Thymus (tissue), 11 donors: ENCODE measurements at regions not wholly inside any gene's neighbourhood (a gene's known extent, or its start where the extent isn't known, plus 50 kb on each side); places are given as distances from the start of the nearest gene placed in this dataset.

Experiments
- DNase-seq, 9 donors: peaks; one replicate each; pipeline ENCODE4 v3.0.0-alpha.2; 2013; ENCODE audit warnings: low spot score in 9 of 9, low read depth in 6 of 9, missing footprints in 1 of 9
- H3K27ac ChIP-seq, 2 donors: one replicate each; pipeline ENCODE4 v1.5.1; 2013; ENCODE audit warnings: control low read depth in 1 of 2, low read depth in 1 of 2, low read length in 1 of 2, mild to moderate bottlenecking in 1 of 2, moderate library complexity in 1 of 2
- H3K27me3 ChIP-seq, 2 donors: one replicate each; pipeline ENCODE4 v1.5.1; 2013; ENCODE audit warnings: low read length in 1 of 2; ENCODE audit not compliant: control insufficient read depth in 2 of 2, insufficient read depth in 1 of 2
- H3K36me3 ChIP-seq, 2 donors: one replicate each; pipeline ENCODE4 v1.5.1; 2013; ENCODE audit warnings: low read length in 1 of 2, mild to moderate bottlenecking in 1 of 2, moderate library complexity in 1 of 2; ENCODE audit not compliant: control insufficient read depth in 2 of 2, insufficient read depth in 2 of 2
- H3K4me1 ChIP-seq, 2 donors: one replicate each; pipeline ENCODE4 v1.5.1; 2013; ENCODE audit warnings: low read length in 2 of 2; ENCODE audit not compliant: control insufficient read depth in 2 of 2, insufficient read depth in 2 of 2
- H3K4me3 ChIP-seq, 2 donors: one replicate each; pipeline ENCODE4 v1.5.1; 2013; ENCODE audit warnings: low read length in 2 of 2, control low read depth in 1 of 2, mild to moderate bottlenecking in 1 of 2
- H3K9me3 ChIP-seq, 2 donors: one replicate each; pipeline ENCODE4 v1.5.1; 2013; ENCODE audit warnings: low read length in 1 of 2, mild to moderate bottlenecking in 1 of 2; ENCODE audit not compliant: control insufficient read depth in 2 of 2, insufficient read depth in 1 of 2
- WGBS: extraction: QIAGEN DNeasy Blood & Tissue Kit; methylation state at CpG from one replicate; pipeline ENCODE4 v1.1.7; 2013; 5-methylcytosine and 5-hydroxymethylcytosine counted together
- donor health status: healthy.

GRCh38 chr3:21839592-21839991 is 88.6 kb upstream of the ZNF385D start:
- Histone ChIP-seq H3K9me3 (no peaks in the 10 kb centered on the region), H3K4me1 (no peaks in the 10 kb centered on the region), H3K36me3 (no peaks in the 10 kb centered on the region), H3K27me3 (no peaks in the 10 kb centered on the region), H3K27ac (no peak overlapping the region), H3K4me3 (no peak overlapping the region)
- 98% methylated on average over 3 of the region's 3 CpGs for WGBS
- no peak for DNase-seq

DNA sequence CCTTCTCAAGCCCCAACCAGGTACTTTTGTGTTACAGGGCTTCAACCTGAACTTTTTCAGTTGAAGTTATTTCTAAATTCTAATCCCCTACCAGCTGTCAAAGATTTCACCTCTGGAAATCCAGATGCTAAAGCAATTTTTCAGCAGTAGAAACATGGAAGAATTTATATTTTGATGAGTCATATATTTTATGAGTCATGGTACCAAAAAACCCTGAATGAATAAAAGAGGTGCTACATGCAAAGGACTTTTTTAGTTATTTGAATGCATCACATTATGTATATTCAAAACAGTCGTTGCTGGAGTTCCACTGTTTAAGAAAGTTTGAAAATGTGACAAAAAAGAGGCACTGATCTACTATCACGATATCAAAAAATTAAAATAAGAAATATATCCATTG is 96.0 kb upstream of the ZNF385D start:
- Histone ChIP-seq H3K27me3 (no peaks in the 10 kb centered on the region), H3K27ac (no peak overlapping the region), H3K36me3 (no peaks in the 10 kb centered on the region), H3K9me3 (no peaks in the 10 kb centered on the region), H3K4me3 (no peak overlapping the region), H3K4me1 (no peaks in the 10 kb centered on the region)
- 81% methylated on average over 2 of the region's 2 CpGs for WGBS
- DNase-seq, result no peak

DNA sequence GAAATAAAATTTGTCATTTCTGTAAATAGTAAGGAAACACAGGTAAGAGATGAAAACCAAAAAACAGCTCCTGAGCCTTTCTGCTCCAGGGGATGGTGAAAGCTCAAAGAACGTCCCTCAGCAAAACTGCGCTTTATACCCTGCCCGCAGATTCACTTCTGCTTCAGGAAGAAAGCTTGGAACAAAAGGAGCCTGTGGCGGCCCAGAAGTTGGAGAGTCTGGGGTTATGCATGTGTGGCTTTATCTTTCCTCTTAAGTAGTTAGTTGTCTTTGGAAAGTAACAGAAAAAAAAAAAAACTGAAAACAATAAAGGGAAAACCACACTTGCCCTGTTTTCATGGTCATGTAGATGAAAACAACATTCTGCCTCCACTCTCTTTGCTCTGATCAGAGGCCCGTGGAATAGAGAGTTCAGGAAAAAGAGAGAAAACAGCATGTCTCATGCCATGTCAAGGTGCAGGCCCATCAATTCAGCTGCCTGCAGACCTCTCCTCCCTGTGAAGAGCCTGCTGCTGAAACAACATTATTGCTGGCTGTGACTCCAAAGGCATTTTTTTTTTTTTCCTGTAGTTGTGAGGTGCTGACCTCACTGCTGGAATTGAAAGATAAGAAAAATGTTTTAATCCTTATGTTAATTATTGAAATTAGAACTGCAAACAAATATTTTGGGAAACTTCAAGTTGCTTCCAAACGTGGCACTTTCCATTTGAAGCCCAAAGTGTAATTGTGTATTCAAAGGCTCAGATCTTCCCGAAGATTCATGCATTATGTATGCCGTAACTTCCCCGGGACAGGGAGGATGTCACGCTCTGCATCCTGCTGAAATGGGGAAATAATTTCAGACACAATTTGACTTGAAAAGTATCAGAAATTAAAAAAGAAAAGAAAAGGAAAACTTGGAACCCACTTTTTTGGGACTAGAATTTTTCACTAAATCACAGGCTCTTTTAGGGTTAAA is 108.4 kb upstream of the ZNF385D start:
- DNase-seq, result no peak
- no peak overlapping the region for H3K27ac ChIP-seq
- H3K9me3 ChIP-seq, result no peaks in the 10 kb centered on the region
- no peaks in the 10 kb centered on the region for H3K36me3 ChIP-seq
- H3K4me1 ChIP-seq, result no peaks in the 10 kb centered on the region
- no peak overlapping the region for H3K4me3 ChIP-seq
- 61% methylated on average over 10 of the region's 10 CpGs for WGBS
- H3K27me3 ChIP-seq, result no peaks in the 10 kb centered on the region

GRCh38 chr3:21860082-21860475 is 109.1 kb upstream of the ZNF385D start:
- H3K36me3 ChIP-seq, result no peaks in the 10 kb centered on the region
- WGBS, result 84% methylated on average over 1 of the region's 1 CpG
- no peak for DNase-seq
- no peak overlapping the region for H3K4me3 ChIP-seq
- no peaks in the 10 kb centered on the region for H3K27me3 ChIP-seq
- no peaks in the 10 kb centered on the region for H3K4me1 ChIP-seq
- no peaks in the 10 kb centered on the region for H3K9me3 ChIP-seq
- H3K27ac ChIP-seq, result no peak overlapping the region

GRCh38 chr3:21860657-21861056 is 109.6 kb upstream of the ZNF385D start:
- Histone ChIP-seq H3K27ac (no peak overlapping the region), H3K4me1 (no peaks in the 10 kb centered on the region), H3K4me3 (no peak overlapping the region), H3K9me3 (no peaks in the 10 kb centered on the region), H3K36me3 (no peaks in the 10 kb centered on the region), H3K27me3 (no peaks in the 10 kb centered on the region)
- 90% methylated on average over 1 of the region's 1 CpG for WGBS
- no peak for DNase-seq

GRCh38 chr3:21876782-21877181 is 125.8 kb upstream of the ZNF385D start:
- no peaks in the 10 kb centered on the region for H3K36me3 ChIP-seq
- 93% methylated on average over 2 of the region's 2 CpGs for WGBS
- H3K27ac ChIP-seq, result no peak overlapping the region
- no peaks in the 10 kb centered on the region for H3K27me3 ChIP-seq
- no peak for DNase-seq
- no peaks in the 10 kb centered on the region for H3K4me1 ChIP-seq
- H3K4me3 ChIP-seq, result no peak overlapping the region
- no peaks in the 10 kb centered on the region for H3K9me3 ChIP-seq

DNA sequence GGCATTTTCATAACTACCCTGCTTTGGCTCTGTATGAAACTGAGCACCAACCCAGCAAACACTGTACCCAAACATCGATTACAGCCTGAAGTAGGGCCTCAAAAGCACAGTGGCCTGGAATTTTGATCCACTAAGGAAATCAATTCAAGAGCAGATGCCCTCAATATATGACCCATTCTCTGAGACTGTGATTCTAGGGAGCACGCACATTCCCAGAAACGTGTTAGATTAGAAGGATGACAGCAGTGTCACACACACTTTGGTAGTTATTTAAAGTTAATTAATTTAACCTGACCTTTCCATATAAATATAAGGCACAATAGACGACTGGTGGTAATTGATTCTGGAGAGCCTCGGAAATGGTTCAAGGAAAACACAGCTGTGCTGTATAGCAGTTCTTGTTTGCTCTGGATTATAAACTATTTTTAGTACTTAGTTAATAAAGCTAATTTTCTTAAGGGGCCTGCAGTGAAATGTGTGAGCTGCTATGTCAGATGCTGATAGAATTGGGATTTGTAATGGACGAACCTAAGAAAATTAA is 126.3 kb upstream of the ZNF385D start:
- H3K27ac ChIP-seq, result no peak overlapping the region
- H3K36me3 ChIP-seq, result no peaks in the 10 kb centered on the region
- H3K4me3 ChIP-seq, result no peak overlapping the region
- no peaks in the 10 kb centered on the region for H3K27me3 ChIP-seq
- WGBS, result 94% methylated on average over 6 of the region's 6 CpGs
- no peaks in the 10 kb centered on the region for H3K9me3 ChIP-seq
- DNase-seq, result no peak
- H3K4me1 ChIP-seq, result no peaks in the 10 kb centered on the region

GRCh38 chr3:21879184-21879886 is 128.3 kb upstream of the ZNF385D start:
- Histone ChIP-seq H3K9me3 (no peaks in the 10 kb centered on the region), H3K4me3 (no peak overlapping the region), H3K27ac (no peak overlapping the region), H3K27me3 (no peaks in the 10 kb centered on the region), H3K4me1 (no peaks in the 10 kb centered on the region), H3K36me3 (no peaks in the 10 kb centered on the region)
- no peak for DNase-seq
- 63% methylated on average over 7 of the region's 7 CpGs for WGBS

DNA sequence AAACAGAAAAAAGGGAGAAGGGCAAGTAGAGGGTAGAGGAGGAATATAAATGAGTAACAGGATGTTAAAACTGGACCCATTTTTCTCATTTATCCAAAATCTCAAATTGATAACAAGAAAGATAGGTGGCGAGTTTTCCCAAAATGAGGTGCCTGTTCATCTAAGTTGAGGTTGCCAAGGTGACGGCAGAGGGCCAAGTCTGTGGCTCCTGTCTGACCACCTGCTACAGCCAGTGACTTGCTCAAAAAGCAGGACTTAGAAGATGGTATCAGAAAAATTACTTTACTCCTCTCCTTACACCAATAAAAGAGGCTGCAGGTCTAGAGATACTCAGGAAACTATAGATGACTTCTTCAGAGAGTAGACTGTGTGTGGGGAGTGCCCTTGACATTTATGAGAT is 137.6 kb upstream of the ZNF385D start:
- Histone ChIP-seq H3K4me3 (no peak overlapping the region), H3K27ac (no peak overlapping the region), H3K27me3 (no peaks in the 10 kb centered on the region), H3K4me1 (no peaks in the 10 kb centered on the region), H3K36me3 (no peaks in the 10 kb centered on the region), H3K9me3 (no peaks in the 10 kb centered on the region)
- no peak for DNase-seq
- WGBS, result 98% methylated on average over 2 of the region's 2 CpGs
